Upper lobe of left lung (tissue), 6 donors: ENCODE measurements at regions not wholly inside any gene's neighbourhood (a gene's known extent, or its start where the extent isn't known, plus 50 kb on each side); places are given as distances from the start of the nearest gene placed in this dataset.

Experiments
- ATAC-seq, 2 donors: fragments of 200-7000 bp; cut with Tn5 transposase; one replicate each; pipeline ENCODE4 v1.9.1; 2022; ENCODE audit warnings: mild to moderate bottlenecking in 2 of 2, moderate library complexity in 2 of 2; ENCODE audit not compliant: low FRiP score in 2 of 2
- DNase-seq, 2 donors: peaks; one replicate each; pipeline ENCODE4 v3.0.0-alpha.2; 2019 to 2020
- H3K27ac ChIP-seq, 4 donors: fragments of 200-600 bp; sonication (generic); one replicate each; pipeline ENCODE4 v1.5.1; 2016 to 2019
- H3K27me3 ChIP-seq, 4 donors: fragments of 200-600 bp; sonication (generic); one replicate each; pipeline ENCODE4 v1.5.1; 2017 to 2019
- H3K36me3 ChIP-seq, 4 donors: fragments of 200-600 bp; sonication (generic); one replicate each; pipeline ENCODE4 v1.5.1; 2016 to 2019
- H3K4me1 ChIP-seq, 4 donors: fragments of 200-600 bp; sonication (generic); one replicate each; pipeline ENCODE4 v1.5.1; 2018 to 2019
- H3K4me3 ChIP-seq, 4 donors: fragments of 200-600 bp; sonication (generic); one replicate each; pipeline ENCODE4 v1.5.1; 2017 to 2019; ENCODE audit warnings: mild to moderate bottlenecking in 2 of 4, moderate library complexity in 1 of 4
- H3K9me3 ChIP-seq, 4 donors: fragments of 200-600 bp; sonication (generic); one replicate each; pipeline ENCODE4 v1.5.1; 2018 to 2019
- CTCF ChIP-seq, 6 experiments: fragments of 450-650 bp in 4 of 6; fragments of 200-600 bp in 2 of 6; sonication (generic) in 2 of 6; IDR thresholded peaks; one replicate each; pipeline ENCODE4 v1.5.1; 2016 to 2019; ENCODE audit warnings: antibody characterized with exemption in 6 of 6
- EP300 ChIP-seq, 4 donors: sonication (generic); formaldehyde crosslinking; IDR thresholded peaks; one replicate each; pipeline ENCODE4 v1.5.1; 2017; ENCODE audit warnings: antibody characterized with exemption in 4 of 4, control low read depth in 2 of 4
- POLR2A ChIP-seq, 4 donors: fragments of 450-650 bp; IDR thresholded peaks; one replicate each; pipeline ENCODE4 v1.5.1; 2016 to 2017; ENCODE audit warnings: antibody characterized with exemption in 4 of 4, mild to moderate bottlenecking in 2 of 4
- POLR2AphosphoS5 ChIP-seq, 2 donors: sonication (generic); formaldehyde crosslinking; IDR thresholded peaks; one replicate each; pipeline ENCODE4 v1.5.1; 2017; ENCODE audit warnings: antibody characterized with exemption in 2 of 2
- WGBS, 2 donors: methylation state at CpG; one replicate each; pipeline ENCODE4 v1.1.5; 2017 to 2018; 5-methylcytosine and 5-hydroxymethylcytosine counted together
- donor health status: DM: no; HTN: no; CAD: no; lungs with moderate emphysema.
- donor health status: DM: no; HTN: yes; CAD: no; lungs with severe emphysema.

GRCh38 chr11:64451856-64452255 is 92.9 kb downstream of the RPS6KA4 start:
- Histone ChIP-seq H3K27ac (no peak overlapping the region), H3K9me3 (no peaks in the 10 kb centered on the region), H3K4me3 (no peak overlapping the region), H3K4me1 (peaks cover 16 to 22% (median 17%) of the 10 kb centered on the region in 4 donors), H3K36me3 (no peaks in the 10 kb centered on the region), H3K27me3 (peaks cover 0 to 2% (median 0%) of the 10 kb centered on the region in 4 donors)
- TF ChIP-seq POLR2A (IDR thresholded peaks at IDR 0.05), result no peak
- TF ChIP-seq CTCF (IDR thresholded peaks at IDR 0.05), result no peak
- no peak for TF ChIP-seq POLR2AphosphoS5 (IDR thresholded peaks at IDR 0.05)
- no peak for TF ChIP-seq EP300 (IDR thresholded peaks at IDR 0.05)
- peak in 1 of 2 donors; percentile 22 for DNase-seq
- 67 to 81% methylated on average over 5 to 7 of the region's 7 CpGs for WGBS, 2 donors
- no peak for ATAC-seq

DNA sequence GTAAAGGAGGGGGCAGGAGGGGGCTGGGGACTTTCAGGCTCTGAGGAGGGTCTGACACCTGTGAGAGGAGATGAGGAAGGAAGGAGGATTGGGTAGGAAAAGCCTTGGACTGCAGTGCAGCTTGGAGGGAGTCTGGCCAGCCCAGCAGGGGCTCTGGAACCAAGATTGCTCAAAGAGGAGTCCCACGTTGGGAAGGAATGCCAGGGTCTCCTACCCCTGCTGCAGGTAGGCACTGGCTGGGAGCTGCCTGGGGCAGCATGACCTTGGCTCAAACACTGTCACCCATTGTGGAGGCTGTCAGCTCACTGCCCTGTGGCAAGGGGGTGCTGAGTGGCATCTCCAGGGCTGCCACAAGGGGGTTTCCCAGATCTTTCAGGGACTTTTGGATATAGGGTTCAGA is 94.5 kb downstream of the RPS6KA4 start:
- Histone ChIP-seq H3K4me1 (peaks cover 12 to 15% (median 13%) of the 10 kb centered on the region in 4 donors), H3K36me3 (no peaks in the 10 kb centered on the region), H3K9me3 (no peaks in the 10 kb centered on the region), H3K27me3 (peaks cover 0 to 2% (median 0%) of the 10 kb centered on the region in 4 donors), H3K27ac (no peak overlapping the region), H3K4me3 (no peak overlapping the region)
- no peak for ATAC-seq
- DNase-seq, result no peak
- WGBS, 2 donors, result 64 to 88% methylated on average over 1 of the region's 1 CpG
- TF ChIP-seq POLR2A (IDR thresholded peaks at IDR 0.05) (no peak), EP300 (IDR thresholded peaks at IDR 0.05) (no peak), POLR2AphosphoS5 (IDR thresholded peaks at IDR 0.05) (no peak), CTCF (IDR thresholded peaks at IDR 0.05) (no peak)

DNA sequence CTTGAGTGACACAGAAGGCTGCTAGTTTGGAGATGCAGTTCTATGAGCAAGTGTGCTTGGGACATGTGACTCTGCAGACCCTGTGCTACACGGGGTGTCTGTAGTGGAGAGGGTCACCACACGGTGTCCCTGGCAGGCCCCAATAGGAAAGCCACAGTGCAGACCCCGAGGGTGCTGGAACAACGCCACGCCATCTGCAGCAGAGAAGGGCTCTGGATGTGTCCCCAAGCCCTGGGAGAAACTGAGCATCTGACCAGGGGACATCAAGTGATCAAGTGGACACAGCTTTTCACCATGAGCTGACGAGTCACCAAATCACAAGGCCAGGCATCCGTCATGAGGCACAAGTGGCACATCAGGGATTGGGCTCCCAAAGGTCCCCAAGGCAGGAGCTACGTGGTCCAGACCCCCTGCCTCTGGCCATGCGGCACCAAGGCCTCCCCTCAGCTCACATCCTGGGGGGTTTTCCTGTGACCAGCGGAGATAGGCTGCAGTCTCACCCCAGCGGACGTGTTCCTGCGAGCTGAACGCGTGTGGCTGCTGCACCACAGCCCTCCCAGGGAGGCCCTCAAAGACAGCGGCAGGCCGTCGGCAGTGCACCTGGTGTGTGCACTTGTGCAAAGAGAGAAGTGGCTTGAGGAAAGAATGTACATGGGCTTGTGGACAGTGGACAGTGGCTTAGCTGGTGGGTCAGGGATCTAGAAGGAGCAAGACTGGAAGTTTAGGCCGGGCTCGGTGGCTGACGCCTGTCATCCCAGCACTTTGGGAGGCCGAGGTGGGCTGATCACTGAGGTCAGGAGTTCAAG is 96.7 kb downstream of the RPS6KA4 start:
- H3K27ac ChIP-seq, result no peak overlapping the region
- no peaks in the 10 kb centered on the region for H3K27me3 ChIP-seq
- H3K4me3 ChIP-seq, result no peak overlapping the region
- no peaks in the 10 kb centered on the region for H3K4me1 ChIP-seq
- H3K36me3 ChIP-seq, result no peaks in the 10 kb centered on the region
- no peaks in the 10 kb centered on the region for H3K9me3 ChIP-seq
- ATAC-seq, result no peak
- peak in 1 of 2 donors; percentile 58 for DNase-seq
- no peak for TF ChIP-seq CTCF (IDR thresholded peaks at IDR 0.05)
- no peak for TF ChIP-seq POLR2AphosphoS5 (IDR thresholded peaks at IDR 0.05)
- TF ChIP-seq EP300 (IDR thresholded peaks at IDR 0.05), result no peak
- no peak for TF ChIP-seq POLR2A (IDR thresholded peaks at IDR 0.05)
- 83 to 88% methylated on average over 12 to 20 of the region's 22 CpGs for WGBS, 2 donors

GRCh38 chr11:64456509-64457320 is 97.8 kb downstream of the RPS6KA4 start:
- DNase-seq (peak in 1 of 2 donors; percentile 17), ATAC-seq (no peak)
- 92 to 97% methylated on average over 5 to 23 of the region's 23 CpGs for WGBS, 2 donors
- no peaks in the 10 kb centered on the region for H3K9me3 ChIP-seq
- no peaks in the 10 kb centered on the region for H3K36me3 ChIP-seq
- H3K4me1 ChIP-seq, result no peaks in the 10 kb centered on the region
- no peaks in the 10 kb centered on the region for H3K27me3 ChIP-seq
- TF ChIP-seq EP300 (IDR thresholded peaks at IDR 0.05) (no peak), POLR2A (IDR thresholded peaks at IDR 0.05) (no peak), POLR2AphosphoS5 (IDR thresholded peaks at IDR 0.05) (no peak), CTCF (IDR thresholded peaks at IDR 0.05) (no peak)
- H3K27ac ChIP-seq, result no peak overlapping the region
- H3K4me3 ChIP-seq, result no peak overlapping the region
